Neural cell (in vitro differentiated cells): ENCODE measurements at regions not wholly inside any gene's neighbourhood (a gene's known extent, or its start where the extent isn't known, plus 50 kb on each side); places are given as distances from the start of the nearest gene placed in this dataset.

Experiments
- CTCF ChIP-seq: fragments of 450-650 bp; IDR thresholded peaks from 2 replicates; pipeline ENCODE4 v1.5.1; 2014; ENCODE audit warnings: antibody characterized with exemption, mild to moderate bottlenecking, moderate library complexity; ENCODE audit not compliant: poor library complexity, severe bottlenecking
- EP300 ChIP-seq: fragments of 450-650 bp; conservative IDR thresholded peaks from 2 replicates; pipeline ENCODE4 v1.6.1; 2014; ENCODE audit warnings: antibody characterized with exemption, mild to moderate bottlenecking, moderate library complexity; ENCODE audit not compliant: poor library complexity, severe bottlenecking
- EZH2 ChIP-seq: fragments of 200-600, 300-800 bp; shearing (Covaris generic), sonication (generic); IDR thresholded peaks from 2 replicates; pipeline ENCODE4 v1.6.1; 2014; ENCODE audit warnings: antibody characterized with exemption, low read length, borderline replicate concordance, mild to moderate bottlenecking; ENCODE audit not compliant: insufficient read depth, poor library complexity, severe bottlenecking
- POLR2AphosphoS5 ChIP-seq: IDR thresholded peaks from 2 replicates; pipeline ENCODE4 v1.6.1; 2012
- RAD21 ChIP-seq: fragments of 450-650 bp; conservative IDR thresholded peaks from 2 replicates; pipeline ENCODE4 v1.6.1; 2014; ENCODE audit warnings: antibody characterized with exemption, mild to moderate bottlenecking, moderate library complexity
- SMC3 ChIP-seq: fragments of 450-650 bp; conservative IDR thresholded peaks from 2 replicates; pipeline ENCODE4 v1.6.1; 2014; ENCODE audit warnings: antibody characterized with exemption, mild to moderate bottlenecking, moderate library complexity; ENCODE audit not compliant: poor library complexity
- TAF1 ChIP-seq: IDR thresholded peaks from 2 replicates; pipeline ENCODE4 v1.6.1; 2012; ENCODE audit warnings: low read depth
- TF ChIP-seq, protein P1 (sequence below): IDR thresholded peaks from 2 replicates; pipeline ENCODE4 v1.6.1; 2012; ENCODE audit warnings: borderline replicate concordance

GRCh38 chr4:43458293-43458692, 565.8 kb downstream of the GRXCR1 start:
- TF ChIP-seq TAF1 (no peak), CTCF (no peak), RAD21 (no peak), EP300 (no peak), EZH2 (no peak), POLR2AphosphoS5 (no peak), SMC3 (no peak)
- TF ChIP-seq, protein P1, sequence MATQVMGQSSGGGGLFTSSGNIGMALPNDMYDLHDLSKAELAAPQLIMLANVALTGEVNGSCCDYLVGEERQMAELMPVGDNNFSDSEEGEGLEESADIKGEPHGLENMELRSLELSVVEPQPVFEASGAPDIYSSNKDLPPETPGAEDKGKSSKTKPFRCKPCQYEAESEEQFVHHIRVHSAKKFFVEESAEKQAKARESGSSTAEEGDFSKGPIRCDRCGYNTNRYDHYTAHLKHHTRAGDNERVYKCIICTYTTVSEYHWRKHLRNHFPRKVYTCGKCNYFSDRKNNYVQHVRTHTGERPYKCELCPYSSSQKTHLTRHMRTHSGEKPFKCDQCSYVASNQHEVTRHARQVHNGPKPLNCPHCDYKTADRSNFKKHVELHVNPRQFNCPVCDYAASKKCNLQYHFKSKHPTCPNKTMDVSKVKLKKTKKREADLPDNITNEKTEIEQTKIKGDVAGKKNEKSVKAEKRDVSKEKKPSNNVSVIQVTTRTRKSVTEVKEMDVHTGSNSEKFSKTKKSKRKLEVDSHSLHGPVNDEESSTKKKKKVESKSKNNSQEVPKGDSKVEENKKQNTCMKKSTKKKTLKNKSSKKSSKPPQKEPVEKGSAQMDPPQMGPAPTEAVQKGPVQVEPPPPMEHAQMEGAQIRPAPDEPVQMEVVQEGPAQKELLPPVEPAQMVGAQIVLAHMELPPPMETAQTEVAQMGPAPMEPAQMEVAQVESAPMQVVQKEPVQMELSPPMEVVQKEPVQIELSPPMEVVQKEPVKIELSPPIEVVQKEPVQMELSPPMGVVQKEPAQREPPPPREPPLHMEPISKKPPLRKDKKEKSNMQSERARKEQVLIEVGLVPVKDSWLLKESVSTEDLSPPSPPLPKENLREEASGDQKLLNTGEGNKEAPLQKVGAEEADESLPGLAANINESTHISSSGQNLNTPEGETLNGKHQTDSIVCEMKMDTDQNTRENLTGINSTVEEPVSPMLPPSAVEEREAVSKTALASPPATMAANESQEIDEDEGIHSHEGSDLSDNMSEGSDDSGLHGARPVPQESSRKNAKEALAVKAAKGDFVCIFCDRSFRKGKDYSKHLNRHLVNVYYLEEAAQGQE: no peak
